Astrocyte of the cerebellum (primary cell): ENCODE measurements at regions not wholly inside any gene's neighbourhood (a gene's known extent, or its start where the extent isn't known, plus 50 kb on each side); places are given as distances from the start of the nearest gene placed in this dataset.
"Not testable (repeated sequence)": the region's sequence is repeated elsewhere in the genome, so short reads cannot be mapped to it uniquely, and the experiment has no call there.

Source experiments
- DNase-seq: peaks from one replicate; pipeline ENCODE4 v3.0.0-alpha.2; 2011; ENCODE audit warnings: low read depth
- H3K4me3 ChIP-seq: 2 replicates; pipeline ENCODE4 v1.5.1; 2011; ENCODE audit warnings: mild to moderate bottlenecking, low read depth, low read length, moderate library complexity
- CTCF ChIP-seq: IDR thresholded peaks from 2 replicates; pipeline ENCODE4 v1.5.1; 2012; ENCODE audit warnings: low read length, low read depth, moderate library complexity, mild to moderate bottlenecking; ENCODE audit errors: missing control alignments
- in situ Hi-C: cut with HindIII; loops from 2 replicates; pipeline ENCODE4 v1.10.0; 2017; ENCODE audit warnings: low sequenced_read_pairs

- H3K4me3 ChIP-seq = no peak overlapping the region
- no peak for DNase-seq
- in situ Hi-C loops = no loop called here
- no peak for TF ChIP-seq CTCF
Measured at GRCh38 chr19:28553764-28554163, 659.2 kb downstream of the UQCRFS1 start.

DNA sequence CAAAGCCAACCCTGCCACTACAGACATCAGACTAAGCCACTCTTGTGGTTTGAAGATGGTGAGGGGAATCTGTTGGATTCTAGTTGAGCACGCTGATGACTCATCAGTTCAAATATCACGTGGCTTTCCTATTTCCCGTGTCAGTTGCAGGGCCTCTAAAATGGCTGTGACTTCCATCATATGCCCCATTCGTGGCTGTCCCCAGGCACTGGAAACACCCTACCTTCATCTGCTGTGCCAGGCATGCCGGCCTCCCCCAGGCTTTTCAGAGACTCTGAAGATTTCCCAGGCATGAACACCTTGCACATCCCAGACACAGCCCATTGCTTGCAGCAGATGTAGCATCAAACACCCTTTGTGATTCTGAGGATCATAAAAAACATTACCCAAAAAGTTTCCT is 659.9 kb downstream of the UQCRFS1 start:
- no peak for DNase-seq
- in situ Hi-C loops = no loop called here
- H3K4me3 ChIP-seq = no peak overlapping the region
- no peak for TF ChIP-seq CTCF

DNA sequence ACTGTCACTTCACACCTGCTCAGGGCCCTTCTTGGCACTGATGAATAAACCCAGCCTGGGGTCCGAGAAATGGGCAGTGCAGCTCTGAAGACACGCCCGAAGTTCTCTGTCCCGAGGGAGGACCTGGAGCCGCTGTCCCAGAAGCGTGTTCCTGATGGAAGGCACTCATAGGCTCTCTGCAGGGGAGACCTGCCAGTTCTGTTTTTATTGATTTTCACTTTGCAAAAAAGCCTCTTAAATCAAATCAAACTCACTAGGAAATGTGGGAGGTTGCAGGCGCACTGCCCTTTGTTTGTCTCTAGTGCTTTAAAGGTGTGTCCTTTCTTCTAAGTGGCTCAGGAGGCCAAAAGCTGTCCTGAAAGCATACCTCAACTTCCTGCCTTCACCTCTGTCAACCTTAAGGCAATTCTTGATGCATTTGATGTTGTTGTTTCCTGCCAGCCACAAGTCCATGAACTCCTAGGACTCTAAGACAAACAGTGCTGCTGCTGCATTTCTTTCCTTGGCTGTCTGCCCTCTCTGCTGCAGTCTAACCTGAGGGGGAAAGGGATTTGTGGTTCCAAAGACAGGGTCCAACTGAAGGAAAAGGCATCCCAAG is 663.2 kb downstream of the UQCRFS1 start:
- no peak for TF ChIP-seq CTCF
- in situ Hi-C loops = no loop called here
- H3K4me3 ChIP-seq = no peak overlapping the region
- DNase-seq = no peak

GRCh38 chr19:28546148-28546685 is 666.7 kb downstream of the UQCRFS1 start:
- no peak for DNase-seq
- in situ Hi-C loops = no loop called here
- TF ChIP-seq CTCF = no peak
- no peak overlapping the region for H3K4me3 ChIP-seq

DNA sequence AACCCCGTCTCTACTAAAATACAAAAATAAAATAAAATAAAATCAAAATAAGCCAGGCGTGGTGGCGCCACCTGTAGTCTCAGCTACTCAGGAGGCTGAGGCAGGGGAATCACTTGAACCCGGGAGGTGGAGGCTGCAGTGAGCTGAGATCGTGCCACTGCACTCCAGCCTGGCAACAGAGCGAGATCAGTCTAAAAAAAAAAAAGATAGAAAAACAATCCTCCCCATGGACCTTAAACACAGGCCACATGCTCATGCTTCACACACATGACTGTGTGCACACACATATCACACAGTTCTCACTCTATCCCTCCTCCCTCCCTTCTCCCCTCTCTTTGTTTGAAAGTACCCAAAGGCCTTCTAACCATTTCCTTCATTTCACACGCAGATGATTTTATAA is 667.6 kb downstream of the UQCRFS1 start:
- H3K4me3 ChIP-seq, DNase-seq, in situ Hi-C loops: not testable (repeated sequence)

DNA sequence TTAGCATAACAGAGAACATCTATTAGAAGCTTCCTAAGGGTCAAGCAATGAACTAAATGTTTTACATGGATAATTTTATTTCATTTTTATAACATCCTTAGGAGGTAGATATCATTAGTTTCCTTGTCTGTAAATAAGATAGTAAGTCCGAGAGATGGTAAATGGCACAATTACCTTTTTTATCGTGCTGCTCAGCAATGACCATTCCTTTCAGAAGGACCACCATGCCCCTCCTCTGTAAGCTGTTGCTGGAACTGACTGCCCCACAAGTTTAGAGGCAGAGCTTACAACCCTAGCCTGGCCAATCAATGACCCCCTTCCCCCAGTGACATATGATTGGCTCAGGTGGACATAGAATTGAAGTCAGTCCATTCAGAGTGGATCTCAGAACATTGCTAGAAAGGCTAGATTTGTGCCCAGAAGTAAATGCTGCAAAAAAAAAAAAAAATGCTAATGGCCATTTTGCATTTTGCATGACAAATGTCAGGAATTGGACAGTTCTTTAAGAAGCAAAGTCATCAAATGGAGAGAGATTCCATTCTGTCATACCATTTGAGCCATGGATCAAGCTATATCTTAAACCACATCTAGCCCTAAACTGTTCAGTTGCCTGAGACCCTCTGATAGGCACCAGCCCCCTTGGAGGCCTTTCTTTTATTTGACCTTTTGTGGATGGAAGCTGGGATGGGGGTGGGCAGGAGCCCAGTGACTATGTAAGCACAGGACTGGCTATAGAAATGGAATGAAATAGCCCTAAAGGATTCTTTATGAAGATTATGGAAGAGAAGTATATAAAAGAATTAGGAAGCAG is 668.3 kb downstream of the UQCRFS1 start:
- in situ Hi-C loops = no loop called here
- DNase-seq = no peak
- no peak overlapping the region for H3K4me3 ChIP-seq
- TF ChIP-seq CTCF = no peak

- no peak for TF ChIP-seq CTCF
- no peak overlapping the region for H3K4me3 ChIP-seq
- DNase-seq = no peak
- in situ Hi-C loops = no loop called here
Measured at GRCh38 chr19:28543244-28543776, 669.6 kb downstream of the UQCRFS1 start.
